ENCODE measurements at regions not wholly inside any gene's neighbourhood (a gene's known extent, or its start where the extent isn't known, plus 50 kb on each side); places are given as distances from the start of the nearest gene placed in this dataset.

DNA sequence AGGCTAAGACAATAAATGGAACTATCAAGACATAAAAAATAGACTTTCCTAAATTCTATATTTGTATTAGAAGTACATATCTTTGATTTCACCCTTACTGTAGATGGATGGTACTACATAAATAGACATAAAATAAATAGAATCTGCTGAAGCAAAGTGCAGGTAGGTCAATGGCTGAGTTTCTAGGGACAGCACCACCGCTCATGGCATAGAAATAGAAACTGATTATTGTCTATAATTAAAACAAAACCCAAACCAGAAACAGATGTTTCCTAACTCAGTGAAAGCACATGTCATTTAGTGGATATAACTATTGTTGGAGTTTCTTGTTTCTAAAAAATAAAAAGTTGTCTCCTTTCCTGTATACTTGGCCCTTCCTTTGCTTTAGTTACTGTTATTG is 387.3 kb upstream of the ADGRL3 start:
- Histone ChIP-seq H3K36me3 (ENCODE audit: insufficient read depth) (no peaks in the 10 kb centered on the region), H3K4me3 (no peak overlapping the region), H3K27me3 (ENCODE audit: insufficient read depth) (no peaks in the 10 kb centered on the region), H3K79me2 (replicated peaks; ENCODE audit: insufficient read depth) (no peaks in the 10 kb centered on the region), H4K20me1 (replicated peaks; ENCODE audit: insufficient read depth) (no peaks in the 10 kb centered on the region), H2AFZ (no peak overlapping the region), H3K4me2 (no peak overlapping the region), H3K9me2 (ENCODE audit: insufficient read depth) (no peaks in the 10 kb centered on the region; the same call in 1 of the 2 replicates), H3K27ac (ENCODE audit: low read depth) (no peak overlapping the region), H3K4me1 (ENCODE audit: insufficient read depth) (no peaks in the 10 kb centered on the region), H3F3A (replicated peaks; ENCODE audit: low read depth) (no peaks in the 10 kb centered on the region)
- DNase-seq (ENCODE audit: low spot score) (no peak), ATAC-seq (no peak)
- Mint-ChIP-seq H3K9me3 (no peaks in the 10 kb centered on the region), H3K27me3 (ENCODE audit: insufficient read depth, low read depth, poor library complexity) (peaks cover 2% of the 10 kb centered on the region), H3K4me3 (no peak overlapping the region), H3K27ac (no peak overlapping the region), H3K36me3 (ENCODE audit: low read depth) (no peaks in the 10 kb centered on the region), H3K4me1 (no peaks in the 10 kb centered on the region)
- TF ChIP-seq EZH2phosphoT487 (IDR thresholded peaks at IDR 0.05; ENCODE audit: unreplicated experiment): no peak
- no peak for TF ChIP-seq ZNF331 (CRISPR knock-in tag; IDR thresholded peaks at IDR 0.05; ENCODE audit: low read depth)
- TF ChIP-seq STAT1 (IDR thresholded peaks at IDR 0.05; ENCODE audit: unreplicated experiment): no peak

DNA sequence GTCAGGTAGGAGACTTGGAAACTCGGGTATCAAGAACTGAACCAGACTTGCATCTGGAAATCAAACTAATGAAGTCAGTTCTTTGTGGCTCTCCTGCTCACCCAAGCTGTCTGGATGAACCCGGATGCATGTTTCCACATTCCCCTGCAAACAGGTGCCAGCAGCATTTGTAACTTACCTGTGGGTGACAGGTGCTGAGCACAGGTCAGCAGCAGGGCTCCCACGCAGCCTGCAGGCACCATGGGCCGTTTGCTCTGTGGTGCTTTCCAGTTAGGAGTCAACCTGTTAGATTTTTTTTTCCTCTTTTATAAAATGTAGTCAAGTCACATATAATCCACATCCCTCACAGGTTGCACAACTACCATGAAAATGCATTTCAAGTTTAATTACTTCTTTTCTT is 385.6 kb upstream of the ADGRL3 start:
- H3K36me3 Mint-ChIP-seq (ENCODE audit: low read depth): no peaks in the 10 kb centered on the region
- Histone ChIP-seq H3K36me3 (ENCODE audit: insufficient read depth) (no peaks in the 10 kb centered on the region), H3F3A (replicated peaks; ENCODE audit: low read depth) (no peaks in the 10 kb centered on the region), H3K4me1 (ENCODE audit: insufficient read depth) (no peaks in the 10 kb centered on the region), H3K4me3 (no peak overlapping the region), H2AFZ (no peak overlapping the region), H3K9me2 (ENCODE audit: insufficient read depth) (no peaks in the 10 kb centered on the region; the same call in 1 of the 2 replicates), H3K27me3 (ENCODE audit: insufficient read depth) (no peaks in the 10 kb centered on the region), H3K4me2 (no peak overlapping the region), H4K20me1 (replicated peaks; ENCODE audit: insufficient read depth) (no peaks in the 10 kb centered on the region), H3K79me2 (replicated peaks; ENCODE audit: insufficient read depth) (no peaks in the 10 kb centered on the region), H3K27ac (ENCODE audit: low read depth) (no peak overlapping the region)
- no peak overlapping the region for H3K4me3 Mint-ChIP-seq
- no peak for DNase-seq (ENCODE audit: low spot score)
- no peak overlapping the region for H3K27ac Mint-ChIP-seq
- H3K27me3 Mint-ChIP-seq (ENCODE audit: insufficient read depth, low read depth, poor library complexity): peaks cover 2% of the 10 kb centered on the region
- no peak for TF ChIP-seq REST (IDR thresholded peaks at IDR 0.05; ENCODE audit: unreplicated experiment)
- no peaks in the 10 kb centered on the region for H3K4me1 Mint-ChIP-seq
- no peaks in the 10 kb centered on the region for H3K9me3 Mint-ChIP-seq
- ATAC-seq: no peak

DNA sequence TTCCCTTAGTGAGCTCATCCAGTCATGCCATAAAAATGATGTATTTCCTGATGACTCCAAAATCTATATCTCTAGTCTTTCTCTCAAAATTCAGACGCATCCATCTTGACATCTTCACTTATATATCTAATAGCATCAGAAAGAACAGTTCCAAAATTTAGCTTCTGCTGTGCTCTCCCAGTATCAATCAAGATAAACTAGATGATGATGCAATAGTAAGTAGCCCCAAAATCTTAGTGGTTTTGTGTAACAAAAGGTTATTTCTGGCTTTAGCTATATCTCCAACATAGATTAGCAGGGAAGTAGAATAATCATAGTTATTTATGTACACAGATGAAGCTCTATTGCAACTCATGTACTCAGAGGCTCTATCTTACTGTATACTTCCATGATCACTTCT is 382.5 kb upstream of the ADGRL3 start:
- Histone ChIP-seq H3F3A (replicated peaks; ENCODE audit: low read depth) (no peaks in the 10 kb centered on the region), H4K20me1 (replicated peaks; ENCODE audit: insufficient read depth) (no peaks in the 10 kb centered on the region), H2AFZ (no peak overlapping the region), H3K4me1 (ENCODE audit: insufficient read depth) (no peaks in the 10 kb centered on the region), H3K4me3 (no peak overlapping the region), H3K27ac (ENCODE audit: low read depth) (no peak overlapping the region), H3K79me2 (replicated peaks; ENCODE audit: insufficient read depth) (no peaks in the 10 kb centered on the region), H3K9me2 (ENCODE audit: insufficient read depth) (no peaks in the 10 kb centered on the region; the same call in 1 of the 2 replicates), H3K36me3 (ENCODE audit: insufficient read depth) (no peaks in the 10 kb centered on the region), H3K4me2 (no peak overlapping the region), H3K27me3 (ENCODE audit: insufficient read depth) (no peaks in the 10 kb centered on the region)
- Mint-ChIP-seq H3K4me3 (no peak overlapping the region), H3K27ac (no peak overlapping the region), H3K27me3 (ENCODE audit: insufficient read depth, low read depth, poor library complexity) (no peaks in the 10 kb centered on the region), H3K9me3 (no peaks in the 10 kb centered on the region), H3K36me3 (ENCODE audit: low read depth) (no peaks in the 10 kb centered on the region), H3K4me1 (no peaks in the 10 kb centered on the region)
- ATAC-seq (no peak), DNase-seq (ENCODE audit: low spot score) (no peak)
- TF ChIP-seq ZNF462 (CRISPR knock-in tag; IDR thresholded peaks at IDR 0.05): no peak
- no peak for TF ChIP-seq EZH2phosphoT487 (IDR thresholded peaks at IDR 0.05; ENCODE audit: unreplicated experiment)
- no peak for TF ChIP-seq CREB1 (CRISPR knock-in tag; IDR thresholded peaks at IDR 0.05; ENCODE audit: low read depth)
